HG02840 (cell line): ENCODE measurements at regions not wholly inside any gene's neighbourhood (a gene's known extent, or its start where the extent isn't known, plus 50 kb on each side); places are given as distances from the start of the nearest gene placed in this dataset.
"Not testable (repeated sequence)": the region's sequence is repeated elsewhere in the genome, so short reads cannot be mapped to it uniquely, and the experiment has no call there.

Source experiments
- ATAC-seq: cut with Tn5 transposase; IDR thresholded peaks from one replicate; pipeline ENCODE4 v1.9.1; 2021; ENCODE audit warnings: mild to moderate bottlenecking, moderate library complexity, moderate number of reproducible peaks; ENCODE audit not compliant: unreplicated experiment, low FRiP score

DNA sequence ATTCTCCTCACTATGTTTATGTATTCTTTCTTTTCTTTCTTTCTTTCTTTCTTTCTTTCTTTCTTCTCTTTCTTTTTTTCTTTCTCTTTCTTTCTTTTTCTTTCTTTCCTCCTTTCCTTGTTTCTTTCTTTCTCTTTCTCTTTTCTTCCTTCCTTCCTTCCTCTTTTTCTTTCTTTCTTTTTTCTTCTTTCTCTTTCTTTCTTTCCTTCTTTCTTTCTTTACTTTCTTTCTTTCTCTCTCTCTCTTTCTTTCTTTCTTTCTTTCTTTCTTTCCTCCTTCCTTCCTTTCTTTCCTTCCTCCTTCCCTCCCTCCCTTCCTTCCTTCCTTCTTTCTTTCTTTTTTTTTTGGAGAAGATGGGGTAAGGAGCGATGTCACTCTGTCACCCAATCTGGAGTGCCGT, 1405.5 kb downstream of the SLITRK5 start:
- ATAC-seq, result no peak

DNA sequence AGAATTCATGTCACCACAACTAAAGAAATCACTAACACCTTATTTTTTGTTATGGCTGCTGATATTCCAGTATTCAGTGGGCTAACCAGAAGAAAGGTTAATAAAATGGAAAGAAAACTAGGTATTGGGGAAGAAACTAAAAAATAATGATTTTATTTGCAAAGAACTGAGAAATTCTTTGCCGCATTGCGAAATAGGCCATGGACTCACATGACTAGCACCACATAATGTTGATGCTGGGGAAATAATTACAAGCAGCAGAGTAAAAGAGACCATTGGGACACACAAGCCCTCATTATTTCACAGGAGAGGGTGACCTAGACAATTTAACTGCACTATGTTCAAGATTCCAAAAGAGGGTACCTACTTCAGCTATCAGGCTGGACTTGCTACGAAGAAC, 1411.5 kb downstream of the SLITRK5 start:
- no peak for ATAC-seq

DNA sequence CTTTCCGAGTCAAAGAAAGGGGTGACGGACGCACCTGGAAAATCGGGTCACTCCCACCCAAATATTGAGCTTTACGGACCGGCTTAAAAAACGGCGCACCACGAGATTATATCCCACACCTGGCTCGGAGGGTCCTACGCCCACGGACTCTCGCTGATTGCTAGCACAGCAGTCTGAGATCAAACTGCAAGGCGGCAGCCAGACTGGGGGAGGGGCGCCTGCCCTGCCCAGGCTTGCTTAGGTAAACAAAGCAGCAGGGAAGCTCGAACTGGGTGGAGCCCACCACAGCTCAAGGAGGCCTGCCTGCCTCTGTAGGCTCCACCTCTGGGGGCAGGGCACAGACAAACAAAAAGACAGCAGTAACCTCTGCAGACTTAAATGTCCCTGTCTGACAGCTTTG, 1416.9 kb downstream of the SLITRK5 start:
- not testable (repeated sequence) for ATAC-seq

- ATAC-seq, result no peak
Measured at GRCh38 chr13:89097994-89098393, 1426.8 kb downstream of the SLITRK5 start.

GRCh38 chr13:89113744-89114143, 1442.6 kb downstream of the SLITRK5 start:
- no peak for ATAC-seq

- no peak for ATAC-seq
Measured at GRCh38 chr13:89115307-89115706, 1444.1 kb downstream of the SLITRK5 start.

- ATAC-seq, result no peak
Measured at GRCh38 chr13:89136678-89137077, 1465.5 kb downstream of the SLITRK5 start.

GRCh38 chr13:89150362-89150761, 1479.2 kb downstream of the SLITRK5 start:
- no peak for ATAC-seq

DNA sequence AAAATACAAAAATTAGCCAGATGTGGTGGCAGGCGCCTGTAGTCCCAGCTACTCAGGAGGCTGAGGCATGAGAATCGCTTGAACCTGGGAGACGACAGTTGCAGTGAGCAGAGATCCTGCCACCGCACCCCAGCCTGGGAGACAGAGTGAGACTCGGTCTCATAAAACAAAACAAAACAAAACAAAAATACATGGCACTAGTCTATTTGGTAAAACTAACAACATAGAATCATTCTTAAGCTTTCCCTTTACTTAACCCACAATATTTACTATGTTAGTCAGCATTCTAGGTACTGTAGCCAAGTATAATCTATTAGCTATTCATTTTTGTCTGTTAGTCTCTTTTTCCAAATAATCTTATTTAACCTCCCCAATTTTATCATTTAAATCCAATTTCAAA, 1482.8 kb downstream of the SLITRK5 start:
- no peak for ATAC-seq

GRCh38 chr13:89163096-89163495, 1491.9 kb downstream of the SLITRK5 start:
- no peak for ATAC-seq

DNA sequence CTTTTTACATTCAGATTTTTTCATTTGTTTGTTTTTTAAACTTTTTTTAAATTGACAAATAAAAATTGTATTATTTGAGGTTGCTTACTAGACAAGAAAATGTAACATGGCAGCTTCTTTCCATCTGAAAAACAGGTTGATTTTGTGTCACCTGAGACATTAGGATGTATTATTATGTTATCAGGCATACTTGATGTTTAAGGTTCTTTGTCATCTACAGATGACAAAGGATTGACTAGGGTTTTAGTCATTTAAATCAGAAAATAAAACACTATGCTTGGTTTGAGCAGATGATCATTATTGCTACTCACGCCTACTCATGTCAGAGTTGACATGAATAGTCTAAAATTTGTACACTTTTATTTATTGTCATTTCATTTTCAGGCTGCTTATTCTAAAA, 1494.5 kb downstream of the SLITRK5 start:
- no peak for ATAC-seq

GRCh38 chr13:89169951-89170350, 1498.8 kb downstream of the SLITRK5 start:
- no peak for ATAC-seq

- no peak for ATAC-seq
Measured at GRCh38 chr13:89181041-89181440, 1509.9 kb downstream of the SLITRK5 start.

DNA sequence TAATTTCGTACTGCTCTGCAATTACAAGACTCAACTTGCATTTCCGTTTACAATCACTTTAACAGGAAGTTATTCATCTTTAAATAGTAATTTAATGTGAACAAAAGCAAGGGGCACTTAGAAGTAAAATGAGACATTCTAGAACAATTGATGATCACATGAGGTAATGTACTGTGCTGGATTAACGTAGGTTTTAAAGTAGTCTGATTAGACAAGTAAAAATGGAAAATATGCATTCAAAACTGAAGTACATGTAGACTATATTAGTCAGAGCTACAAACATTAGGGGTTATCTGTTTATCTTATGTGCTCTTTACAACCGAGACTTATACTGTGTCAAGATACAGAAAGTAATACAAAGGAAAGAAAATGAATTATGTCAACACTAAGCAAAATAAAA, 1528.0 kb downstream of the SLITRK5 start:
- ATAC-seq, result no peak

- no peak for ATAC-seq
Measured at GRCh38 chr13:89204435-89204834, 1533.3 kb downstream of the SLITRK5 start.

GRCh38 chr13:89205856-89206520, 1534.8 kb downstream of the SLITRK5 start:
- no peak for ATAC-seq

DNA sequence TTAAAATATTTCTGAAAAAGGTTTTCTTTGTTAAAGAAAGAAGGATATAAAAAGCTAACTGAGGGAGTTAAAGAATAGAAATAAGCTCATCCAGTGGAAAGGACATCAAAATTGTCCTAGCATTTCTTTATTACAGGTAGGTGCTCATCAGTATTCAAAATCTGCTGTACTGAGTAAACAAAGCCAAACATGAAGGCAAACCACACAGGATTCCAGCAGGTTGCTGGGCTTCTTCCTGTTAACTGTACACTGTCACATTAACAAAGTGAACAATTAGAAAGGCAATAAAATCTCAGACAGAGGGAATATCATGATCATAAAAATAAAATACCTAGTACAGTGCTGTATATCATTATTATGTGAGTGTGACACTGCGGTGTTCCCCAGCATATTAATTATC, 1541.0 kb downstream of the SLITRK5 start:
- no peak for ATAC-seq

GRCh38 chr13:89214185-89214584, 1543.0 kb downstream of the SLITRK5 start:
- ATAC-seq, result no peak

DNA sequence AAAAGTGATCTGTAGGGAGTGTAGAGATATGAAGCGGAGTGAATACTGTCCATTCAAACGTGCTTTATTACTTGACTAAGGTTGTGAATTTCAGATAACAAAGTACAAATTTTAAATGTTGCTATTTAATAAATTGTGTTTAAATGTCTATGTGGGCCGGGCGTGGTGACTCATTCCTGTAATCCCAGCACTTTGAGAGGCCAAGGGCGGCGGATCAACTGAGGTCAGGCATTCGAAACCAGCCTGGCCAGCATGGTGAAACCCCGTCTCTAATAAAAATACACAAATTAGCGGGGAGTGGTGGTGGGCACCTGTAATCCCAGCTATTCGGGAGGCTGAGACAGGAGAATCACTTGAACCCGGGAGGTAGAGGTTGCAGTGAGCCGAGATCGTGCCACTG, 1544.1 kb downstream of the SLITRK5 start:
- not testable (repeated sequence) for ATAC-seq

DNA sequence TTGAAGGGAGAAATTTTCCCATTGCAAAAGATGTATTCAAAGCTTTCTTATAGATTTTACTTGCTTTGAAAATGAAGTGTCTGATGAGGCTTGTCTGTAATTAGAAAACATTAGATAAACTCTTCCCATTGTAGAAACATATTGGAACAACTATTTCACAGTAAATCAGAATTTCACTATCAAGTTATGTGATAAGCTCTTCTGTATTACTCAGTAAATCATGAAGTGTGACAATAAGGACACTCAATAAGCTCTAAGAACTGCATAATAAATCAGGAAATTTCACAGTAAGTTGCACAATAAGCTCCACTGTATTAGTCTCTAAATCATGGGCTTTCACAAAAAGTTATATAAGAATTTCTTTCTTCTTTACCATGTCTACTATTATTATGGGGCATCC, 1546.6 kb downstream of the SLITRK5 start:
- ATAC-seq, result no peak

- no peak for ATAC-seq
Measured at GRCh38 chr13:89221557-89222158, 1550.5 kb downstream of the SLITRK5 start.

GRCh38 chr13:89227356-89227755, 1556.2 kb downstream of the SLITRK5 start:
- ATAC-seq, result no peak
